Spleen (tissue), 7 donors: ENCODE measurements at regions not wholly inside any gene's neighbourhood (a gene's known extent, or its start where the extent isn't known, plus 50 kb on each side); places are given as distances from the start of the nearest gene placed in this dataset.
"Not testable (repeated sequence)": the region's sequence is repeated elsewhere in the genome, so short reads cannot be mapped to it uniquely, and the experiment has no call there.

Experiments used
- POLR2A ChIP-seq, 3 donors: fragments of 450-650 bp; IDR thresholded peaks; one replicate each; pipeline ENCODE4 v1.5.1; 2017; ENCODE audit warnings: antibody characterized with exemption in 3 of 3, mild to moderate bottlenecking in 1 of 3
- TF ChIP-seq, protein P1 (sequence below), 11 experiments: fragments of 200-600 bp in 7 of 11; fragments of 450-650 bp in 4 of 11; sonication (generic) in 4 of 11; IDR thresholded peaks in 8 of 11; conservative IDR thresholded peaks in 3 of 11; 1 replicate in 7 of 11; 2 replicates in 4 of 11; pipeline versions ENCODE4 v1.4.0 to v1.8.0; 2016 to 2021; ENCODE audit warnings: antibody characterized with exemption in 11 of 11, inconsistent platforms in 4 of 11, mild to moderate bottlenecking in 1 of 11
- donor health status: DM: no; HTN: no; CAD: no; lungs with moderate emphysema.
- donor health status: DM: no; HTN: no; CAD: no.
- donor health status: DM: no; HTN: no; CAD: no.

GRCh38 chr2:234389661-234390060 is 107.2 kb downstream of the ARL4C start:
- TF ChIP-seq, protein P1, sequence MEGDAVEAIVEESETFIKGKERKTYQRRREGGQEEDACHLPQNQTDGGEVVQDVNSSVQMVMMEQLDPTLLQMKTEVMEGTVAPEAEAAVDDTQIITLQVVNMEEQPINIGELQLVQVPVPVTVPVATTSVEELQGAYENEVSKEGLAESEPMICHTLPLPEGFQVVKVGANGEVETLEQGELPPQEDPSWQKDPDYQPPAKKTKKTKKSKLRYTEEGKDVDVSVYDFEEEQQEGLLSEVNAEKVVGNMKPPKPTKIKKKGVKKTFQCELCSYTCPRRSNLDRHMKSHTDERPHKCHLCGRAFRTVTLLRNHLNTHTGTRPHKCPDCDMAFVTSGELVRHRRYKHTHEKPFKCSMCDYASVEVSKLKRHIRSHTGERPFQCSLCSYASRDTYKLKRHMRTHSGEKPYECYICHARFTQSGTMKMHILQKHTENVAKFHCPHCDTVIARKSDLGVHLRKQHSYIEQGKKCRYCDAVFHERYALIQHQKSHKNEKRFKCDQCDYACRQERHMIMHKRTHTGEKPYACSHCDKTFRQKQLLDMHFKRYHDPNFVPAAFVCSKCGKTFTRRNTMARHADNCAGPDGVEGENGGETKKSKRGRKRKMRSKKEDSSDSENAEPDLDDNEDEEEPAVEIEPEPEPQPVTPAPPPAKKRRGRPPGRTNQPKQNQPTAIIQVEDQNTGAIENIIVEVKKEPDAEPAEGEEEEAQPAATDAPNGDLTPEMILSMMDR (IDR thresholded peaks at IDR 0.05 in 8 of 11, conservative IDR thresholded peaks at IDR 0.05 in 3 of 11): not testable (repeated sequence)
- TF ChIP-seq POLR2A (IDR thresholded peaks at IDR 0.05): not testable (repeated sequence)
